GM23338 (cell line): ENCODE measurements at regions not wholly inside any gene's neighbourhood (a gene's known extent, or its start where the extent isn't known, plus 50 kb on each side); places are given as distances from the start of the nearest gene placed in this dataset.
A peak's percentile ranks its signal among the peaks of the same experiment; 100 is the strongest.

Experiments used
- ATAC-seq: fragments of 200-7000 bp; cut with Tn5 transposase; 3 replicates; pipeline ENCODE4 v1.9.1; 2020
- DNase-seq: peaks from one replicate; pipeline ENCODE4 v3.0.0-alpha.2; 2015; ENCODE audit warnings: low spot score
- H2AFZ ChIP-seq: fragments of 200-600 bp; sonication (generic); 2 replicates; pipeline ENCODE4 v1.8.0; 2016; ENCODE audit warnings: antibody characterized with exemption, mild to moderate bottlenecking, moderate library complexity
- H3F3A ChIP-seq: fragments of 200-600 bp; sonication (generic); replicated peaks from 2 replicates; pipeline ENCODE4 v1.8.0; 2017; ENCODE audit warnings: antibody characterized with exemption, mixed run types, low read depth
- H3K27ac ChIP-seq: fragments of 200-600 bp; sonication (generic); 2 replicates; pipeline ENCODE4 v1.6.1; 2016; ENCODE audit warnings: low read depth
- H3K27me3 ChIP-seq: fragments of 200-600 bp; sonication (generic); 2 replicates; pipeline ENCODE4 v1.8.0; 2016; ENCODE audit warnings: mild to moderate bottlenecking, mixed run types, moderate library complexity; ENCODE audit not compliant: insufficient read depth
- H3K36me3 ChIP-seq: fragments of 200-600 bp; sonication (generic); 2 replicates; pipeline ENCODE4 v1.8.0; 2016; ENCODE audit warnings: mild to moderate bottlenecking; ENCODE audit not compliant: insufficient read depth
- H3K4me1 ChIP-seq: fragments of 200-600 bp; sonication (generic); 2 replicates; pipeline ENCODE4 v1.8.0; 2016; ENCODE audit warnings: mild to moderate bottlenecking, moderate library complexity; ENCODE audit not compliant: insufficient read depth
- H3K4me2 ChIP-seq: fragments of 200-600 bp; sonication (generic); 2 replicates; pipeline ENCODE4 v1.7.1; 2017; ENCODE audit warnings: mixed run types
- H3K4me3 ChIP-seq: fragments of 200-600 bp; sonication (generic); 2 replicates; pipeline ENCODE4 v1.6.1; 2016; ENCODE audit warnings: mixed run types
- H3K79me2 ChIP-seq: fragments of 200-600 bp; sonication (generic); replicated peaks from 2 replicates; pipeline ENCODE4 v1.8.0; 2017; ENCODE audit warnings: mild to moderate bottlenecking; ENCODE audit not compliant: insufficient read depth
- H3K9me2 ChIP-seq: fragments of 200-600 bp; sonication (generic); 2 replicates; pipeline ENCODE4 v1.8.0; 2017; ENCODE audit not compliant: insufficient read depth
- H4K20me1 ChIP-seq: fragments of 200-600 bp; sonication (generic); replicated peaks from 2 replicates; pipeline ENCODE4 v1.8.0; 2017; ENCODE audit warnings: mild to moderate bottlenecking; ENCODE audit not compliant: insufficient read depth
- H3K27ac Mint-ChIP-seq: 2 replicates; pipeline ENCODE4 v1.8.0; 2020; ENCODE audit warnings: inconsistent platforms, mild to moderate bottlenecking, moderate library complexity, mixed read lengths
- H3K27me3 Mint-ChIP-seq: 3 replicates; pipeline ENCODE4 v1.8.0; 2022; ENCODE audit warnings: low read depth, mild to moderate bottlenecking, moderate library complexity, mixed read lengths, inconsistent platforms; ENCODE audit not compliant: insufficient read depth, poor library complexity
- H3K36me3 Mint-ChIP-seq: 3 replicates; pipeline ENCODE4 v1.8.0; 2021; ENCODE audit warnings: low read depth, mild to moderate bottlenecking, inconsistent platforms, moderate library complexity, mixed read lengths
- H3K4me1 Mint-ChIP-seq: 3 replicates; pipeline ENCODE4 v1.8.0; 2020; ENCODE audit warnings: mild to moderate bottlenecking, inconsistent platforms, mixed read lengths
- H3K4me3 Mint-ChIP-seq: 3 replicates; pipeline ENCODE4 v1.8.0; 2021; ENCODE audit warnings: moderate library complexity, mild to moderate bottlenecking, inconsistent platforms, mixed read lengths
- H3K9me3 Mint-ChIP-seq: 3 replicates; pipeline ENCODE4 v1.8.0; 2020; ENCODE audit warnings: moderate library complexity, mild to moderate bottlenecking, inconsistent platforms, mixed read lengths
- CREB1 ChIP-seq: fragments of 250-450 bp; sonication (Bioruptor Pico); IDR thresholded peaks from 2 replicates; pipeline ENCODE4 v1.5.0; 2020; ENCODE audit warnings: low read depth, mild to moderate bottlenecking, moderate library complexity
- CTCF ChIP-seq, 2 experiments: fragments of 200-600 bp in 1 of 2; sonication (generic) in 1 of 2; conservative IDR thresholded peaks; 2 replicates each; pipeline versions ENCODE4 v1.5.1 to v1.6.1; 2016 to 2017; ENCODE audit warnings: antibody characterized with exemption in 2 of 2, low read depth in 2 of 2, mild to moderate bottlenecking in 2 of 2, moderate library complexity in 1 of 2
- ETS1 ChIP-seq: IDR thresholded peaks from 2 replicates; pipeline ENCODE4 v1.6.1; 2016; ENCODE audit warnings: antibody characterized with exemption
- EZH2 ChIP-seq: fragments of 200-600 bp; sonication (generic); IDR thresholded peaks from one replicate; pipeline ENCODE4 v1.8.0; 2017; ENCODE audit warnings: antibody characterized with exemption, mild to moderate bottlenecking, low read depth; ENCODE audit not compliant: unreplicated experiment
- EZH2phosphoT487 ChIP-seq: fragments of 200-600 bp; sonication (generic); IDR thresholded peaks from one replicate; pipeline ENCODE4 v1.8.1; 2018; ENCODE audit warnings: antibody characterized with exemption; ENCODE audit not compliant: unreplicated experiment
- JUNB ChIP-seq: IDR thresholded peaks from one replicate; pipeline ENCODE4 v1.6.1; 2016; ENCODE audit warnings: antibody characterized with exemption; ENCODE audit not compliant: unreplicated experiment
- NANOG ChIP-seq: IDR thresholded peaks from 2 replicates; pipeline ENCODE4 v1.6.1; 2016; ENCODE audit warnings: antibody characterized with exemption, borderline replicate concordance
- POLR2AphosphoS5 ChIP-seq: IDR thresholded peaks from 2 replicates; pipeline ENCODE4 v1.6.1; 2016; ENCODE audit warnings: antibody characterized with exemption, low read depth
- REST ChIP-seq: IDR thresholded peaks from one replicate; pipeline ENCODE4 v1.6.1; 2018; ENCODE audit warnings: antibody characterized with exemption; ENCODE audit not compliant: unreplicated experiment
- STAT1 ChIP-seq: IDR thresholded peaks from one replicate; pipeline ENCODE4 v1.6.1; 2016; ENCODE audit warnings: antibody characterized with exemption; ENCODE audit not compliant: unreplicated experiment
- ZNF114 ChIP-seq: fragments of 250-450 bp; sonication (Bioruptor Pico); IDR thresholded peaks from 2 replicates; pipeline ENCODE4 v1.5.0; 2020; ENCODE audit warnings: mild to moderate bottlenecking, moderate library complexity
- ZNF331 ChIP-seq: fragments of 250-450 bp; sonication (Bioruptor Pico); IDR thresholded peaks from 2 replicates; pipeline ENCODE4 v1.5.0; 2020; ENCODE audit warnings: low read depth, mild to moderate bottlenecking, moderate library complexity
- ZNF462 ChIP-seq: fragments of 250-450 bp; sonication (Bioruptor Pico); IDR thresholded peaks from 2 replicates; pipeline ENCODE4 v1.5.0; 2020; ENCODE audit warnings: mild to moderate bottlenecking, moderate library complexity

- TF ChIP-seq STAT1, result no peak
Observed at GRCh38 chr21:35697321-35697808, 363.0 kb downstream of the SETD4 start (continued).

GRCh38 chr21:35696644-35697043 lies 363.7 kb downstream of the SETD4 start:
- Histone ChIP-seq H3F3A (no peaks in the 10 kb centered on the region), H3K9me2 (peaks cover 9% of the 10 kb centered on the region; the same call in 1 of the 2 replicates), H3K79me2 (no peaks in the 10 kb centered on the region), H3K36me3 (no peaks in the 10 kb centered on the region), H3K4me2 (no peak overlapping the region), H3K27me3 (no peaks in the 10 kb centered on the region), H3K27ac (no peak overlapping the region), H3K4me3 (no peak overlapping the region), H3K4me1 (peaks cover 8% of the 10 kb centered on the region; the same call in 1 of the 2 replicates), H4K20me1 (no peaks in the 10 kb centered on the region), H2AFZ (no peak overlapping the region)
- no peak overlapping the region for H3K4me3 Mint-ChIP-seq
- H3K9me3 Mint-ChIP-seq, result peaks cover 4% of the 10 kb centered on the region; the same call in 2 of the 3 replicates
- H3K36me3 Mint-ChIP-seq, result no peaks in the 10 kb centered on the region
- TF ChIP-seq REST (no peak), JUNB (no peak), ETS1 (no peak), ZNF331 (CRISPR knock-in tag) (no peak), ZNF462 (no peak), ZNF114 (CRISPR knock-in tag) (no peak), STAT1 (no peak), EZH2phosphoT487 (no peak), CTCF (conservative IDR thresholded peaks at IDR 0.05; ENCODE audit: low read depth in 2 of 2) (no peak), NANOG (no peak), CREB1 (CRISPR knock-in tag) (no peak), POLR2AphosphoS5 (no peak), EZH2 (no peak)
- no peaks in the 10 kb centered on the region for H3K27me3 Mint-ChIP-seq
- peaks cover 9% of the 10 kb centered on the region for H3K4me1 Mint-ChIP-seq
- ATAC-seq, result no peak
- H3K27ac Mint-ChIP-seq, result no peak overlapping the region
- peak; percentile 21 for DNase-seq
